K562 (cell line): ENCODE measurements at regions not wholly inside any gene's neighbourhood (a gene's known extent, or its start where the extent isn't known, plus 50 kb on each side); places are given as distances from the start of the nearest gene placed in this dataset.

ENCODE experiments used
- EZH2 ChIP-seq: IDR thresholded peaks from 2 replicates; pipeline ENCODE4 v1.6.1; 2012; ENCODE audit warnings: low read depth, mild to moderate bottlenecking, inconsistent platforms, low read length, borderline replicate concordance
- ILF3 ChIP-seq: fragments of 450-650 bp; IDR thresholded peaks from 2 replicates; pipeline ENCODE4 v1.6.1; 2018; ENCODE audit warnings: antibody characterized with exemption, mild to moderate bottlenecking, moderate library complexity, borderline replicate concordance
- KAT2B ChIP-seq: IDR thresholded peaks from one replicate; pipeline ENCODE4 v1.6.1; 2012; ENCODE audit warnings: low read depth, mild to moderate bottlenecking, control low read depth, inconsistent platforms, low read length, moderate library complexity
- NCOA1 ChIP-seq: fragments of 450-650 bp; IDR thresholded peaks from 2 replicates; pipeline ENCODE4 v1.6.1; 2016; ENCODE audit warnings: low read depth
- NEUROD1 ChIP-seq: fragments of 150-350 bp; IDR thresholded peaks from 2 replicates; pipeline ENCODE4 v1.6.1; 2014; ENCODE audit warnings: borderline replicate concordance, low read length, low read depth; ENCODE audit not compliant: partially characterized antibody
- POLR2B ChIP-seq: fragments of 450-650 bp; IDR thresholded peaks from 2 replicates; pipeline ENCODE4 v1.6.1; 2018; ENCODE audit warnings: low read depth; ENCODE audit not compliant: partially characterized antibody
- PRPF4 ChIP-seq: fragments of 200-400 bp; formaldehyde crosslinking; IDR thresholded peaks from one replicate; pipeline ENCODE4 v1.6.1; 2017; ENCODE audit warnings: low read length, low read depth, mild to moderate bottlenecking; ENCODE audit not compliant: insufficient read depth, poor library complexity, severe bottlenecking
- TAF9B ChIP-seq: fragments of 450-650 bp; IDR thresholded peaks from 2 replicates; pipeline ENCODE4 v1.6.1; 2018; ENCODE audit warnings: mild to moderate bottlenecking; ENCODE audit not compliant: partially characterized antibody
- TFAP4 ChIP-seq: sonication (generic); formaldehyde crosslinking; IDR thresholded peaks from 2 replicates; pipeline ENCODE4 v1.8.0; 2022; ENCODE audit warnings: missing genetic modification reagents, mild to moderate bottlenecking, moderate library complexity, borderline replicate concordance
- ZBTB49 ChIP-seq: sonication (generic); formaldehyde crosslinking; IDR thresholded peaks from 2 replicates; pipeline ENCODE4 v1.8.0; 2022; ENCODE audit warnings: missing genetic modification reagents, mild to moderate bottlenecking, borderline replicate concordance
- ZKSCAN8 ChIP-seq: fragments of 200-800 bp; sonication (Bioruptor generic); IDR thresholded peaks from 2 replicates; pipeline ENCODE4 v1.6.1; 2016; ENCODE audit warnings: missing genetic modification characterization, missing compliant biosample characterization
- ZNF124 ChIP-seq: sonication (generic); formaldehyde crosslinking; IDR thresholded peaks from 2 replicates; pipeline ENCODE4 v1.8.1; 2022; ENCODE audit warnings: missing genetic modification reagents
- TF ChIP-seq, protein P1 (sequence below), 2 experiments: fragments of 450-650 bp in 1 of 2; sonication (generic) in 1 of 2; formaldehyde crosslinking in 1 of 2; IDR thresholded peaks; 2 replicates each; pipeline versions ENCODE4 v1.7.1 to v1.9.0; 2016 to 2022; ENCODE audit warnings: inconsistent platforms in 1 of 2, mild to moderate bottlenecking in 1 of 2, missing genetic modification reagents in 1 of 2
- TF ChIP-seq, protein P2 (sequence below): sonication (generic); formaldehyde crosslinking; IDR thresholded peaks from 2 replicates; pipeline ENCODE4 v1.8.1; 2023; ENCODE audit warnings: mild to moderate bottlenecking, missing genetic modification reagents

DNA sequence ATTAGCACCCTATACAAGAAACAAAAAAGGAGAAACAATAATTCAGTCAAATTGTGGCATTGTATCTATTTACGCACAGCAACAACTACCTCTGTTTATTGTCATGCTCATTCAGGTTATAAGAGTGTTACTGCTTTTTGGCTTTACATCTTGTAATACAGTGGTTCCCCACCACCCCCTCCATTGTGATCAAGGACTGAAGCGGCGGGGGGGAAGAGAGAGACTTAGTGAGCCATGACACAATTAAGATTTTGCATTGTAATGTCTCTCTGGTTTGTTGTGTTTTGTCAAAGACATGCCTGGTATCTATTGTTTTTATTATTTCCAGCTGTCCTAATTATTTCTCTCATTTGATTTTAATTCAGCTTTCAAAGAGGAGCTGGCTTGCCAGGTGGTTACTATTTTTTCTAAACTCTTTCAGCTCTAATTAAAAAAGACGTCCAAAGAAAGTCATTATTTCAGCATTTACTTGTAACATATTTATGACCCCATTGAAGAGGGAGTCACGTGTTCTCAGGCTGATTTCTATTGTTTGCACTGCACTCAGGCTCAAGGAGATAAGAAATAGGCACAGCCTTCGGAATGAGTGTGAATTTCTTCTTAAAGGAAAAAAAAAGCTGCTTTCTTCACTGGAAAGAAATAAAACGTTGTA is 234.4 kb upstream of the TBL1XR1 start (continued):
- TF ChIP-seq, protein P1, sequence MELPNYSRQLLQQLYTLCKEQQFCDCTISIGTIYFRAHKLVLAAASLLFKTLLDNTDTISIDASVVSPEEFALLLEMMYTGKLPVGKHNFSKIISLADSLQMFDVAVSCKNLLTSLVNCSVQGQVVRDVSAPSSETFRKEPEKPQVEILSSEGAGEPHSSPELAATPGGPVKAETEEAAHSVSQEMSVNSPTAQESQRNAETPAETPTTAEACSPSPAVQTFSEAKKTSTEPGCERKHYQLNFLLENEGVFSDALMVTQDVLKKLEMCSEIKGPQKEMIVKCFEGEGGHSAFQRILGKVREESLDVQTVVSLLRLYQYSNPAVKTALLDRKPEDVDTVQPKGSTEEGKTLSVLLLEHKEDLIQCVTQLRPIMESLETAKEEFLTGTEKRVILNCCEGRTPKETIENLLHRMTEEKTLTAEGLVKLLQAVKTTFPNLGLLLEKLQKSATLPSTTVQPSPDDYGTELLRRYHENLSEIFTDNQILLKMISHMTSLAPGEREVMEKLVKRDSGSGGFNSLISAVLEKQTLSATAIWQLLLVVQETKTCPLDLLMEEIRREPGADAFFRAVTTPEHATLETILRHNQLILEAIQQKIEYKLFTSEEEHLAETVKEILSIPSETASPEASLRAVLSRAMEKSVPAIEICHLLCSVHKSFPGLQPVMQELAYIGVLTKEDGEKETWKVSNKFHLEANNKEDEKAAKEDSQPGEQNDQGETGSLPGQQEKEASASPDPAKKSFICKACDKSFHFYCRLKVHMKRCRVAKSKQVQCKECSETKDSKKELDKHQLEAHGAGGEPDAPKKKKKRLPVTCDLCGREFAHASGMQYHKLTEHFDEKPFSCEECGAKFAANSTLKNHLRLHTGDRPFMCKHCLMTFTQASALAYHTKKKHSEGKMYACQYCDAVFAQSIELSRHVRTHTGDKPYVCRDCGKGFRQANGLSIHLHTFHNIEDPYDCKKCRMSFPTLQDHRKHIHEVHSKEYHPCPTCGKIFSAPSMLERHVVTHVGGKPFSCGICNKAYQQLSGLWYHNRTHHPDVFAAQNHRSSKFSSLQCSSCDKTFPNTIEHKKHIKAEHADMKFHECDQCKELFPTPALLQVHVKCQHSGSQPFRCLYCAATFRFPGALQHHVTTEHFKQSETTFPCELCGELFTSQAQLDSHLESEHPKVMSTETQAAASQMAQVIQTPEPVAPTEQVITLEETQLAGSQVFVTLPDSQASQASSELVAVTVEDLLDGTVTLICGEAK (IDR thresholded peaks at IDR 0.05) = no peak
- TF ChIP-seq, protein P1 (CRISPR knock-in tag; IDR thresholded peaks at IDR 0.05) = no peak
- no peak for TF ChIP-seq NEUROD1
- TF ChIP-seq EZH2 = no peak
- TF ChIP-seq ZKSCAN8 = no peak
- no peak for TF ChIP-seq ZBTB49
- TF ChIP-seq TAF9B = no peak
- no peak for TF ChIP-seq POLR2B
- no peak for TF ChIP-seq ILF3
- no peak for TF ChIP-seq ZNF124 (CRISPR knock-in tag)
- TF ChIP-seq, protein P2, sequence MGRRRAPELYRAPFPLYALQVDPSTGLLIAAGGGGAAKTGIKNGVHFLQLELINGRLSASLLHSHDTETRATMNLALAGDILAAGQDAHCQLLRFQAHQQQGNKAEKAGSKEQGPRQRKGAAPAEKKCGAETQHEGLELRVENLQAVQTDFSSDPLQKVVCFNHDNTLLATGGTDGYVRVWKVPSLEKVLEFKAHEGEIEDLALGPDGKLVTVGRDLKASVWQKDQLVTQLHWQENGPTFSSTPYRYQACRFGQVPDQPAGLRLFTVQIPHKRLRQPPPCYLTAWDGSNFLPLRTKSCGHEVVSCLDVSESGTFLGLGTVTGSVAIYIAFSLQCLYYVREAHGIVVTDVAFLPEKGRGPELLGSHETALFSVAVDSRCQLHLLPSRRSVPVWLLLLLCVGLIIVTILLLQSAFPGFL (CRISPR knock-in tag) = no peak
- no peak for TF ChIP-seq TFAP4
- TF ChIP-seq PRPF4 = no peak
- no peak for TF ChIP-seq KAT2B
- no peak for TF ChIP-seq NCOA1
